ENCODE measurements at regions not wholly inside any gene's neighbourhood (a gene's known extent, or its start where the extent isn't known, plus 50 kb on each side); places are given as distances from the start of the nearest gene placed in this dataset.

DNA sequence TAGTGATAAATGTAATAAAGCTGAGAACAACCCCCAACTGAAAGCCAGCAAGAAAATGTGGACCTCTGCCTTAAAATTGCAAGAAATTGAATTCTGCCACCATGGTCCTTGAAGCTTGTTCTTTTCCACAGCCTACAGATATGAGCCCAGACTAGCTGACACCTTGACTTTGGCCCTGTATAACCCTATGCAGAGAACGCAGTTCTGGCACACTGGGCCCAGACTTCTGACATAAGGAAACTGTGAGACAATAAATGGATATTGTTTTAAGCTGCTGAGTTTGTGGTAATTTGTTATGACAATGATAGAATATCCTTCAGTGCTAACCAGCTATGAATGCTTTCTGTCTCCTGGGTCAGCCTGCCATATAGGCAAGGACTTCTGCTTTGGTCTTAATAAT is 315.6 kb upstream of the RIOK2 start:
- no peaks in the 10 kb centered on the region for H3K4me1 ChIP-seq (ENCODE audit: control insufficient read depth in 1 of 2, insufficient read depth in 2 of 2, low read length in 2 of 2)
- H4K20me1 ChIP-seq (ENCODE audit: insufficient read depth, low read length): no peaks in the 10 kb centered on the region
- WGBS (ENCODE audit: insufficient coverage): 100% methylated on average over 1 of the region's 1 CpG
- H3K36me3 ChIP-seq (replicated peaks in 1 of 2; ENCODE audit: control insufficient read depth in 1 of 2, insufficient read depth in 2 of 2, low read length in 2 of 2): no peaks in the 10 kb centered on the region
- TF ChIP-seq, protein P1, sequence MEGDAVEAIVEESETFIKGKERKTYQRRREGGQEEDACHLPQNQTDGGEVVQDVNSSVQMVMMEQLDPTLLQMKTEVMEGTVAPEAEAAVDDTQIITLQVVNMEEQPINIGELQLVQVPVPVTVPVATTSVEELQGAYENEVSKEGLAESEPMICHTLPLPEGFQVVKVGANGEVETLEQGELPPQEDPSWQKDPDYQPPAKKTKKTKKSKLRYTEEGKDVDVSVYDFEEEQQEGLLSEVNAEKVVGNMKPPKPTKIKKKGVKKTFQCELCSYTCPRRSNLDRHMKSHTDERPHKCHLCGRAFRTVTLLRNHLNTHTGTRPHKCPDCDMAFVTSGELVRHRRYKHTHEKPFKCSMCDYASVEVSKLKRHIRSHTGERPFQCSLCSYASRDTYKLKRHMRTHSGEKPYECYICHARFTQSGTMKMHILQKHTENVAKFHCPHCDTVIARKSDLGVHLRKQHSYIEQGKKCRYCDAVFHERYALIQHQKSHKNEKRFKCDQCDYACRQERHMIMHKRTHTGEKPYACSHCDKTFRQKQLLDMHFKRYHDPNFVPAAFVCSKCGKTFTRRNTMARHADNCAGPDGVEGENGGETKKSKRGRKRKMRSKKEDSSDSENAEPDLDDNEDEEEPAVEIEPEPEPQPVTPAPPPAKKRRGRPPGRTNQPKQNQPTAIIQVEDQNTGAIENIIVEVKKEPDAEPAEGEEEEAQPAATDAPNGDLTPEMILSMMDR (IDR thresholded peaks at IDR 0.05): no peak
- no peaks in the 10 kb centered on the region for H3K79me2 ChIP-seq (ENCODE audit: insufficient read depth, low read length)
- intact Hi-C loops (cut with micrococcal nuclease): no loop called here
- Mint-ChIP-seq H3K4me1 (no peaks in the 10 kb centered on the region), H3K36me3 (no peaks in the 10 kb centered on the region), H3K27me3 (ENCODE audit: low read depth in 3 of 3) (peaks cover 0 to 3% (median 0%) of the 10 kb centered on the region in 3 donors), H3K9me3 (peaks cover 0 to 4% (median 0%) of the 10 kb centered on the region in 7 donors), H3K27ac (no peak overlapping the region), H3K4me3 (no peak overlapping the region)
- no peaks in the 10 kb centered on the region for H3K27me3 ChIP-seq (ENCODE audit: control insufficient read depth in 2 of 2, insufficient read depth in 2 of 2, low read length in 2 of 2)
- no peak overlapping the region for H3K9ac ChIP-seq (ENCODE audit: insufficient read depth, low read length, poor library complexity, severe bottlenecking)
- no peaks in the 10 kb centered on the region for H3K9me3 ChIP-seq (replicated peaks in 1 of 2; ENCODE audit: control insufficient read depth in 1 of 2, insufficient read depth in 1 of 2, low read length in 2 of 2)
- no peak overlapping the region for H3K27ac ChIP-seq (ENCODE audit: low read depth in 1 of 2, low read length in 2 of 2)
- no peak overlapping the region for H2AFZ ChIP-seq (ENCODE audit: insufficient read depth, low read depth, low read length, poor library complexity, severe bottlenecking)
- H3K4me3 ChIP-seq (replicated peaks in 1 of 3; ENCODE audit: low read depth in 2 of 3, low read length in 3 of 3): no peak overlapping the region
- no peak overlapping the region for H3K4me2 ChIP-seq (replicated peaks; ENCODE audit: extremely low read depth, low read length, poor library complexity, severe bottlenecking)
- DNase-seq: no peak

DNA sequence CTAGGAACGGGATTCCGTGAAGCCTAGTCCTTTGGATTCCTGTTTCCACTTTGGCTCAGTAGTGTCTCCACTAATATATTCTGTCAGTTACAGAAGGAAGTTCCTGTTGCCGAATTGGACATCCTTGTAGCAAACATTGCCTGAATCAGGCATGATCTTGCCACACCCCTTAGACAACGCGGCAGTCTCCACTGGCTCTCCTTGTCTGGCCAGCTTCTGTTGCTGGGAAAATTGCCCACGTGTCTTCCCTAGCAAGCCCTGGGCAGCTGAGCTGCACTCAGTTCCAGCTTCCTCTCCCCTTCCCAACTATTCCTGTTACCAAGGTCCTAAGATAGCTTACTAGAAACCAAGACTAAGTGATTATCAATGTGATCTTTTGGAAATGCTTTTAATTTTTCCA is 316.6 kb upstream of the RIOK2 start:
- Histone ChIP-seq H3K4me3 (replicated peaks in 1 of 3; ENCODE audit: low read depth in 2 of 3, low read length in 3 of 3) (no peak overlapping the region), H3K9me3 (replicated peaks in 1 of 2; ENCODE audit: control insufficient read depth in 1 of 2, insufficient read depth in 1 of 2, low read length in 2 of 2) (no peaks in the 10 kb centered on the region), H3K9ac (ENCODE audit: insufficient read depth, low read length, poor library complexity, severe bottlenecking) (no peak overlapping the region), H4K20me1 (ENCODE audit: insufficient read depth, low read length) (no peaks in the 10 kb centered on the region), H3K27ac (ENCODE audit: low read depth in 1 of 2, low read length in 2 of 2) (no peak overlapping the region), H2AFZ (ENCODE audit: insufficient read depth, low read depth, low read length, poor library complexity, severe bottlenecking) (no peak overlapping the region), H3K4me2 (replicated peaks; ENCODE audit: extremely low read depth, low read length, poor library complexity, severe bottlenecking) (no peak overlapping the region), H3K27me3 (ENCODE audit: control insufficient read depth in 2 of 2, insufficient read depth in 2 of 2, low read length in 2 of 2) (no peaks in the 10 kb centered on the region), H3K36me3 (replicated peaks in 1 of 2; ENCODE audit: control insufficient read depth in 1 of 2, insufficient read depth in 2 of 2, low read length in 2 of 2) (no peaks in the 10 kb centered on the region), H3K79me2 (ENCODE audit: insufficient read depth, low read length) (no peaks in the 10 kb centered on the region), H3K4me1 (ENCODE audit: control insufficient read depth in 1 of 2, insufficient read depth in 2 of 2, low read length in 2 of 2) (no peaks in the 10 kb centered on the region)
- TF ChIP-seq, protein P1 (IDR thresholded peaks at IDR 0.05): no peak
- no peak overlapping the region for H3K4me3 Mint-ChIP-seq
- H3K9me3 Mint-ChIP-seq: peaks cover 0 to 5% (median 0%) of the 10 kb centered on the region in 7 donors
- H3K27ac Mint-ChIP-seq: no peak overlapping the region
- DNase-seq: no peak
- 93% methylated on average over 4 of the region's 6 CpGs for WGBS (ENCODE audit: insufficient coverage)
- no peaks in the 10 kb centered on the region for H3K4me1 Mint-ChIP-seq
- no peaks in the 10 kb centered on the region for H3K36me3 Mint-ChIP-seq
- H3K27me3 Mint-ChIP-seq (ENCODE audit: low read depth in 3 of 3): no peaks in the 10 kb centered on the region
- intact Hi-C loops (cut with micrococcal nuclease): no loop called here
